EL (cell line): ENCODE measurements at regions not wholly inside any gene's neighbourhood (a gene's known extent, or its start where the extent isn't known, plus 50 kb on each side); places are given as distances from the start of the nearest gene placed in this dataset.

Source experiments
- DNase-seq: peaks from one replicate; pipeline ENCODE4 v3.0.0-alpha.2; 2016

DNA sequence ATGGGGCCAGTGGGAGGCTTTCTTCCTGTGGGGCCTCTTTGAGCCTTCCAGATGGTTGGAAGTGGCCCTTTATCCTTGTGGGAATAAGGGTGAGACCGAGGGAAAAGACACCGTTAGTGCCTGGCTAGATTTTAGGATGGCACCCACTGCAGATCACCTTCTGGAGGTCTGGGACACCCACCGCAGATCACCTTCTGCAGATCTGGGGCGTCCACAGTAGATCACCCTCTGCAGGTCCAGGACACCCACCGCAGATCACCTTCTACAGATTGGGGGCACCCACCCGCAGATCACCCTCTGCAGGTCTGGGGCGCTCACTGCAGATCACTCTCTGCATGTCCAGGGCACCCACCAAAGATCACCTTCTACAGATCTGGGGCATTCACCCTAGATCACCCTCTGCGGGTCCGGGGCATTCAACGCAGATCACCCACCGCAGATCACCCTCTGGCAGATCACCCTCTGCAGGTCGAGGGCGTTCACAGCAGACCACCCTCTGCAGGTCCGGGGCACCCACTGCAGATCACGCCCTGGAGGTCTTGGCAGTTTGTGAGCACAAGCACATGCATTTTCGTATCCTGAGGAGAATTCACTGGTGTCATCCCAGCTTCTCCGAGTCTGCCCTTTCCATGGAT lies 153.4 kb upstream of the TSHZ3 start:
- DNase-seq = no peak

DNA sequence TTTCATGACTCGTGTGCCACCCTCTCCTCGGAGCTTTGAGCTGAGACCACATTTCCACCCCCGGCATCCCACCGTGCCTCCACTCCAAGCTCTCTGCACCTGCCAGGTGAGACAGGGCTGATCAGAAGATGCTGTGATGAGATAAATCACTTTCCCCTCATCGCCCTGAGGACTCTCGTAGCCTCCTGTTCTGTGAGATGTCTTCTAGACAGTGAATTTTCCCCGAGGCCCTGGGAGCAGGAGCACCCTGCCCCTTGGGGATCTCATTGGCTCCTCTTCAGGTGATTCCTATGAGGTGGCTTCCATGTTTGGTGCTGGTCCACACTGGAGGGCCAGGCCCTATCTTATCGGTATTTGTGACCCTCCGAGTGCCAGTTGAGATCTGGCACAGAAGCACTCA lies 154.0 kb upstream of the TSHZ3 start:
- no peak for DNase-seq

DNA sequence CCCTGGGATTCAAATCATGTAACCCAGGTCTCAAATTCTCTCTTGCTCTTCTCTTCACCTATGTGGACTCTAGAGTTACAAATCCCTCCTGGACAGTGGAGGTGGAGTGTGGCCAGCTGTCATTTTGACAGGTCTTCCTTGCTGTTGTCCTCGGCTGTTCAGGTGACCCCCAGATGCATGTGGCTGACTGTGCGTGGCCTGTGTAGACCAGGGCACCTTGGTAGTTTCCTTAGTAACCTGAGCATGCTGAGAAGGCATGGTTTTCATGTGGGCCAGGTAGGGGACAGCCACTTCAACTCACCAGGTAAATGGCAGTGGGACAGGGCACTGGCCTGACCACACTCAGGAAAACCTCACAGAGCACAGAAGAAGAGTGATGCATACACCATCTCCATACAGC lies 155.0 kb upstream of the TSHZ3 start:
- DNase-seq = no peak

DNA sequence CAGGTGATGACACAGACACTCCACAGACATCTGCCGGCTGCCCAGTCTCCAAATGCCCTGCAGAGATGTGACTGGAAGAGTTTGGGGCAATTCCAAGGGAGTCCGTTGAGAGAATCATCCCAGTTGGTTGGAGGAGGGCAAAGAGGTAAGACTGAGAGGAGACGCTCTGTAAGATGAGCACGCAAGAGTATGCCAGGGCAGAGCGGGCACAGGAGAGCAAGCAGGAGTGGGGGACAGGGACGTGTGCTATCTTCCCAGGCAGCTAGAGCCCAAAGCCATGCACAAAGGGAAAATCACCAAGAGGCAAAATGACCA lies 156.3 kb upstream of the TSHZ3 start:
- no peak for DNase-seq

DNA sequence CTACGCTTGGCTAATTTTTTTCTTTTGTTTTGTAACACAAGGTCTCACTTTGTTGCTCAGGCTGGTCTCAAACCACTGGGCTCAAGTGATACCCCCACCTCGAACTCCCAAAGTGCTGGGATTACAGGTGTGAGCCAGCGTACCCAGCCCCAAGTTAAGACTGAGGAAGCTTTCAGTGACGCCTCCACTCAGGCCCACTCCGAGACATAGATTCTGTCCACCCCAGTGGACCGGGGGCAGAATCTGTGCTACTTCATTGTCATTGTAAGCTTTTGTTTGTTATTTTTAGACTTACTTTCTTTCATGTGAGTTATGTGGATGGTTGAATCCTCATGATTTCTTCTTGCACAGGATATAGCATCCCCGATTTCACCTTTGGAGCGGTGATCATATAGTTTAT lies 156.9 kb upstream of the TSHZ3 start:
- no peak for DNase-seq

DNA sequence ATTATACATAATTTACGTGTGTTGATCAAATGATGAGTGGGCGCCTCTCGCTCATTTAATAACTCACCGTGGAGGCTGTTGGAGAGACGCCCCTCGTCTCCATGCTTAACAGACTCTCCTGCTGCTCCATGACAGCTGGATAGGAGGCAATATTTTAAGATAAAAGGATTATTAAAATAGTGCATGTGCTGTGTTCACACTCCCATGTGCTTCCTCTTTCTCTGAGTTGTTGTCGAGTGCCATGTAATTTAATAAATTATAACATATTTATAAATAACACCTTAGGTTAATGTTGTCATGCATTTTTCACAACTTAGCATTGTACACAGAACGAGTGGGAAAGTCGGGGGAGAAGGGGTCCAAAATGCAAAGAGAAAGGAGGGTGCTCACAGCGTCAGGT lies 161.4 kb upstream of the TSHZ3 start:
- DNase-seq = no peak

DNA sequence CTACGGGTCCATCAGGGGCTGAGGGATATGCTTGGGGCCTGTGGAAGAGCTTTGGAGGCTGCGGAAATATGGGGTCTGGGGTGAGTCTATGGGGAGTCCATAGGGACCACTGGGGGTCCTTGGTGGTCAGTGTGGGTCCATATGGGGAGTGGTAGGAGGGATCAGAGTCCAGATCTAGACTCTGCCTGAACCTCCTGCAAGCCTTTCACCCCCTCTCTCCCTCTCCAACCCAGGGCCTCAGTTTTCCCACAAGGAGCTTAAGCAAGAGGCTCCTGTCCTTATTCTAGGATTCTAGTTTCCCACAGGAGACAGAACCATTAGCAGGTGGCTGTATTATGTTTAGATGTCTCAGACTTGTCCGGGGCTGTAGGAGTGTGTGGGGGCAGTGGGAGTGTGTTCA lies 161.9 kb upstream of the TSHZ3 start:
- DNase-seq = no peak

DNA sequence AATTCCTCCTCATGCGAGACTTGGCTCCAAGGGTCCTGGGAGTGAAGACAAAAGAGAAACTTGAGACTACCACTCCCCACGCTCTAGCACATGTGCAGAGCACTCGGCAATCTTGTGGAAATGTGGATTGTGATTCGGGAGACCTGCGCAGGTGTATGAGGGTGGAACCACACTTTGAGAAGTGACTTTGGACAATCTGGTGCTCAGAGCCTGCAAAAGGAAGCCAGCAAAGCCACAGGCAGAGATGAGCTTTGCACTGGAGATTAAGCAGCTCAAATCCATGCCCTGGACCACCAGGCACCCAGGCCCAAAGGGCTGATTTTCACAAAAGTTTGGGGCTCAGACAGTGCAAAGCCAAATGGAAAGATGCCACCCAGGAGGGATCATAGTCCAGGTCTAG lies 162.5 kb upstream of the TSHZ3 start:
- no peak for DNase-seq

DNA sequence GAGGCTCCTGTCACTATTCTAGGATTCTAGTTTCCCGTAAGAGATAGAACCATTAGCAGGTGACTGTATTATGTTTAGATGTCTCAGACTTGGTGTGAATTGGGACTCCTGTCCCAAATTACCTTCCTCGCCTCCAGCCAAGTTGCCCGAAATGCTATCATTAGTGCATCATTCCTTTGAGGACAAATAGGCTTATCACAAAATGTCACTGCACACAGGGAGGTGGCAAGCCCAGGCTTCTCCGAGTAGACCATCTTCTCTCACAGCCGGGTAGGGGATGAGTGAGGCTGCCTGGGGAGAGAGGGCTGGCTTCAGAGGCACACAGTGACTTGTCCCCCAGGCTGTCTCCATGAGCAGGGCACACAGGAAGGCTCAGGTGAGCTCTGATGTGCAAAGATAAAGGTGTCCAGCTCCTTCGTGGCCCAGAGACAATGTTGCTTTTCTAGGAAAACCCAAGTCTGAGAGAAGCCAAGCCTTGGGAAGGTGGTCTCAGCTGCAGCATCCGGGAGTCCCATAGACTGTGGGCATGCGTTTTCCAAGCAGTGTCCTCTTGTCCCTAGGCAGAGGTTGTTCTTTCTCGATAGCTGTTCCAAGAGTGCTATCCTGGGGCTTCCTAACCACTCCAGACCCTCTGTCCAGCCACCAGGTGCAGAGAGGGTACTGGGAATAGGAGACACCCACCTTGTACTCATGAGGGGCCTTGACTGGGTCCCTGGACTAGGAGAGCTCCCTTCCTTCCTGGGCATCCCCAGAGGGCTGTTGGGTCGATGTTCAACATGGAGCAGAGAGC lies 163.1 kb upstream of the TSHZ3 start:
- DNase-seq = no peak

DNA sequence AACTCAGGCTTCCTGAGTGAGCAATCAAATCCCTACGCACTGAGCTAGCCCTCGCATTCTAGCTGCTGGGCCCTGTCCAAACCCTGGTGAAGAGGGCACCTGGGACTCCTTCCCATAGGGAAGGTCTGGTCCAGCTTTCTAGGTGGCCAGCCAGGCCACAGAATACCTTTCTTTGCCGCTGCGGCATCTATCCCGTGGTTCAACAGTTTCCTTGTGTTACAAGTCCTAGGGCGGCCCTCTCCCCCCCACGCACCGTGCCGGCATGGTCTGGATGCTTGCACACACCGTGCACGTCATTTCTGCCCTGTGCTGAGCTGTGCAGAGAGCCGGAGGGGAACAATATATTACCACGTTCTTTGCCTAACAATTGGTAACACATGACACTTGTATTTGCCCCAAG lies 164.6 kb upstream of the TSHZ3 start:
- no peak for DNase-seq

DNA sequence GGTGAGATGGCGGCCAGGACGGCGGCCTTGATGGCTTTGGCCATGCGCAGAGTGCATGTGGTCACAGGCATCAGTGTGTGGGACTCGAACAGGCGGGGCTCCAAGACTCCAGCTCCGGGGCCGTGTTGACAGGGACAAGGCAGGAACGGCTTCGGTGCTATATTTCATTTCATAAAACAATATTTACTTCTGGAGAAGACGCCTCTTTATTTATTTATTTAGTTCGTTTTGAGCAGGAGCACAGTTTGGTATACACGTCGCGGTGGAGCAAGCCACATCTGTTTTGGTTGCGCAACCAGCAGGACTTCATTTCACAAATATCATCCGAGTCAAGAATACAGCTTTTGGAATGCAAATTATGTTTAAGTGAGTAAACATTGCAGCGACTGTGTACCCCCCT lies 166.7 kb upstream of the TSHZ3 start:
- DNase-seq = no peak

DNA sequence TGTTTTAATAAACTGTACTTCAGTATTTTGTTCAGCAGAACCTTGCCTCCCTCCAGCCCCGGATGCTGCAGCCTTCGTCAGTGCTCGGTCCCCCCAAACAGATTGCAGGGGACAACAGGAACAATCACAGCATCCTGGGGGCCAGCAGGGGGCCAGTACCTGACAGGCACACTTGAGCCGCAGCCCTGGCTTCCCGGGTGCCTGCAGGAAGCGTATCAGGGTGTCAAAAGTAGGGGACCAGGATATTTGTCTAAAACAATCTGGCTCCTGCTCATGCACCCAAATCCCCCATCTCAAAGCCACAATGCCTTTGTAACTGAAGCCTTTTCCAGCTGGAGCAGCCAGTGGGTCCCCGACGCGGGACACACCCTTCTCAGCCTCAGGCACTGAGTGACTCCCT lies 167.5 kb upstream of the TSHZ3 start:
- DNase-seq = no peak

DNA sequence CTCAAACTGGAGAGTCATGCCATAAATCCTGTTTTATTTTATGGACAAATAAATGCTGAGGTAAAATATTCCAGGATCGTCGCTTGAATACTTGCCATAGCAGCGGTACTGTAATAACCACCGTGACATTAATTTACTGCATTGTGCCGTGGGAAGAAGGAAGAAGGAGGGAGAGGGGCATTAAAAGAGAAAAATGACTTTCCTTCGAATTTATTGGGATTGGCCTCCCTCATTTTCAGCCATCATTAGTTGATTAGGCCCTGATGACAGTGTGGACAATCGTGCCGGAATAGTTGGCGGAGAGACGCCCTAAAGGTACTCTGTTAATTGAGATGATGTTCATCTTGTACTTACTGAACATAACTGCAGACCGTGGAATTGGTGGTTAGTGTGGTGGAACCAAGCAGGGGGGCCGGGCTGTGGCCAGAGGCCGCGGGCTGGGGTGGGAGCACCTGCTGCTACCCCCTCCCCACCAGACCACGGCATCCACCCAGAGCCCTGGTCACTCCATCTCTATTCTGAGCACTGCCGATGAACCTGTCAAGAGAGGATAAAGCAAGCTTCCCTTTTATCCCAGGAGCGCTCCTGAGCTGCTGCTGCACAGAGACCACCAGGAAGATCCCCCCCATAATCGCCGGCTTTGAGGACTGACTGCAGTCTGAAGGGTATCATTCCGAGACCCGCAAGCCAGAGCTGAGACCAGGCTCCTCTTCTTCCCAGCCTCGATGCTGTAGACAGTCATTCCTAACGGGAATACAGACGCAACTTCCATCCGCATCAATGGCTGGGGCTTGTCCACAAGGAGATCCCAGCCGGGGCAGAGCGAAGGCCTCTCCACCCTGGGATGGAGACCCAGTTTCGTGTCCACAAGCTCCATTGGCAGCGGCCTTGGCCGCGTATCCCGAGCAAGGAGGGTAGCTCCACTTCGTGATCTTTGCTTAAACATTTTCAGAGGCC lies 168.3 kb upstream of the TSHZ3 start:
- DNase-seq = no peak

DNA sequence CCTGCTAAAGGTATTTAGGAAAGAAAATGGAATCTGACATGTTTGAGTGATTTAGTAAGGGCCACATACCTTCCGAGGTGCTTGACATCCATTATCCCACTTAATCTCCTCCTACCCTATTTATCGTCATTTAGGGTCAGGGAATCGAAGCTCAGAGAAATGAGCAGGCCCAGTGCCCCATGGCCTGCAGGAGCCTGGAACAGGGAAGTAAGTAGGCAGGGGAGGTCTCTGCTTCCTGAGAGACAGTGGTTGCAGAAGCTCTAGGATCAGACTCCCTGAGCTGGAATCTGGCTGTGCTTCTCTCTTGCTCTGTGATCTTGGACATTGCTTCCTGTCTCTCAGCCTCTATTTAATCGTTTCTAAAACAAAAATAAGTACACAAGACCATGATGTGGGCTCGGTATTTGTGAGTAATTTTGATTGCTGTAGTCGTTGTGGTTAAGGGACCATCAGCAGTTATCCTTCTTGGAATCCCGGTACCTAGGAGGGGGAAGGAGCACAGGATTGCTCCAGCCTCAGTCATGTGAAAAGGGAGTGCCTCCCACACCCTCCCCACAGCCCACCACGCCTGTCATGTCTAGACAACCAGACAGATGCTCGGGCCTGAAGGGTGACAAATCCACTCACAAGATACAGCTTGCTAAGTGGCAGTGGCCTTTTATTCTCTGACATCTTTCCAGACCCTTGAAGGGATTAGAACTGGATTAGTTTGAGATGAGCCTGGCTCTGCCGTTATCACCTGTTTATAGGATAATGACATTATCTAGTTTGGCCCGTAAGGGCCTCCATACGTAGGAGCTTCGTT lies 169.2 kb upstream of the TSHZ3 start:
- DNase-seq = no peak

DNA sequence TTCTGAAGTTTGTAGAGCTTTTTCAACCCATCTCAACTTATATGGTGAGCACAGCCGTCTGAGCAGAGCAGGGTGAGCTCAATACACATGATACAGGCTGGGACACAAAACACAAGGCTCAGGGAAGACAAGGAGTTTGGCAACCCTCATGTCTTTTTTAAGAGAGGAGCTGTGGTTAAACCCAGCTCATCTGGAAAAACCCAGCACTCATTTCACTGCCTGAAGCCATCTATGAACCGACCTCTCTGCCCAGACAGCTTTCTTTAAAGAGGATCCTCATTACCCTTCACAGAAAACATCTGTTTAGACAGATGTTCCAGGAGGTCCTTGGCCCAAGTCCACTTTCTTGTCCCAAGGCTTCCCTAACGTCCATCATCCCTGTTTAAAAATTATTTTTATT lies 170.0 kb upstream of the TSHZ3 start:
- DNase-seq = no peak

DNA sequence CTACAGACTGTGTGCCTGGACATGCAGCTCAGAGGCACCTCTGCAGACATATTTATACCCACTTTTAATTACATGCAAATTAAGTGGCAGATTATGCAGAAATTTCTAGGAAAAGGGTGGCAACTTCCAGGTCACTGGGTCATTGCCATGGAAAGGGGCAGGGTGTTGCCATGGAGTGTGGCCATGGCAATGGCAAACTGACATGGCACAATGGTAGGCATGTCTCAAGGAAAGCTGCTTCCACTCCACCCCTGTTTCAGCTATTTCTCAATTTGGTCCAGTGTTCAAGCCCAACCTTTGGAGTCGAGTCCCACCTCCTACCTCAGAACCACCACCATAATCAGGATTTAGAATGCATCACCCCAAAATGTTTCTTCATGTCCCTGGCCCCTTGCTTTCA lies 170.7 kb upstream of the TSHZ3 start:
- no peak for DNase-seq

DNA sequence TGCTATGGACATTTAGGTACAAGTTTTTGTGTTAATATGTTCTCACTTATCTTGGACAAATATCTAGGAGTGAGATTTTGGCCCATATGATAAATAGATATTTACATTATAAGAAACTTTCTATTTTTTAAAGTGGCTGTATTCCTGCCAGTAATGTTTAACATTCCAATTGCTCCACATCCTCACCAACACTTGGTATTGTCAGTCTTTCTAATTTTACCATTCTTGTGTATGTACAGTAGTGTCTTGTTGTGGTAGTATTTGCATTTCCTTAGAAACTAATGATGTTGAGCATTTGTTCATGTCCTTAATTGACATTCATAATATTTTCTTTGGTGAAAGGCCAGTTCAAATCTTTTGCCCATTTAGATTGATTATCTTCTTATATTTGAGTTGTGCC lies 171.4 kb upstream of the TSHZ3 start:
- DNase-seq = no peak

DNA sequence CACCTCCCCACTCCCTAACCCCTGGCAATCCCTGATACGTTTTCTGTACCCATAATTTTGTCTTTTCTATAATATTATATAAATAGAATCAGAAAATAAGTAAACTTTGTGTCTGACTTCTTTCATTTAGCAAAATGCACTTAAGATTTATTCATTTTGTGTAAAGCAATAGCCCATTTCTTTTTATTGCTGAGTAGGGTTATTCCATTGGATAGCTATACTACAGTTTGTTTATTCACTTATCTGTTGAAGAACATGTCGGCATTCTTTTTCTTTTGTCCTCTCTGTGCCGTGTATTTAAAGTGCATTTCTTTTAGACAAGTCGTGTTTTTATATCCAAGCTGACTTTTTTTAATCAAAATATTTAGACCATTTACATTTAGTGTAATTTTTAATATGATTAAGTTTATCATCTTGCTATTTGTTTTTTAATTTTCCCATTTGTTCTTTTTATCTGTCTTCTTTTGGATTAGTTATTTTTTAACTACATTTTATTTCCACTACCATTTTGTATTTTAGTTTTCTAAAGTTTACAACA lies 176.4 kb upstream of the TSHZ3 start:
- no peak for DNase-seq

DNA sequence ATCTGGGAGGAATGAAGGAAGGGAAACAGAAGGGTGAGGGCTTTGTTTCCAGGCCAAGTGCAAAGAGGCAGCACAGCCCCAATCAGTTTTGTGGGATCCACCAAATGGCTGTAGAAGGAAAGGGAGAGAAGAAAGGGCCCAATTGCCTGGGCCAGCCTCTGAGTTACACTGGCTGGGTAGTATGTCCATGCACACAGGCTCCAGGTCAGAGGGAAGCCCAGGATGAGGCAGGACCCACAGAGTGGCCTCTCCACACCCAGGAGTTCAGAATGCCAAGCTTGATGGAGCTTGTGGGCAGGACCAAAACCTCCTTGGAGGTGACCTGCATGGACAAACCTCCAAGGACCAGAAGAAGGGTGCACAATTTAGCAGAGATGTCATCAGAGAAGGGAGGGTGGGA lies 178.2 kb upstream of the TSHZ3 start:
- no peak for DNase-seq

DNA sequence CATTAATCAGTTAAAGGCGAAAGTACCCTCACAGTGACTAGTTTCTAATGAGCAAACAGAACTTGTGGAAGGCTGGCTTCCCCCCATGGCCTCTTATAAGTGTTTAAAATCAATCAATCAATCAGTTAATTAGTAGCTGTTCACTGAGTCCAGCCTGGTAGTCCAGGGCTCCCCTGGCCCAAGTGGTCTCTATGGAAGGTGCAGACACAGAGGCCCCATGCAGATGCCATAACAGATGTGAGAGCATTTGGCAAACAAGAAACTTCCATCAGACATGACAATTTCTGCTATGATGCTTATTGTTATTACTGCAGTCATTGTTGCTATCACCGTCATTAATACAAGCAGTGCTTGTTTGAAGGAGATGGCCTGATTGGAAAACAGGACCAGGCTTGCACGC lies 179.0 kb upstream of the TSHZ3 start:
- no peak for DNase-seq

DNA sequence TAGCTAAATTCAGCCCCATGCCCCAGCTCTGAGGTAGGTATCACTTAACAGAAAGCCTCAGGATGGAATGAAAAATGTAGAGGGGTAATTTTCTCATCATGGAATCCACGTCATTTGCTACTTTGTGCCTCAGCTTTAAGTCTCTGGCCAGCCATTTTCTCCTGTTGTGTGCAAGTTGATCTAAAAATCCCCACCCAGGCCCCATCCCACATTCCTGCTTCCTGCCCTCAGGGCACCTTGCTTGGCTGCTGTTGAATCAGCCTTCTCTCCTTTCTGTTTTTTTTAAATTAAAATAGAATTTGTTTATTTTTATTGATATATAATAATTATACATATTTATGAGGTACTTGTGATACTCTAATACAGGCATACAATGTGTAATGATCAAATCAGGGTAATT lies 179.9 kb upstream of the TSHZ3 start:
- no peak for DNase-seq

DNA sequence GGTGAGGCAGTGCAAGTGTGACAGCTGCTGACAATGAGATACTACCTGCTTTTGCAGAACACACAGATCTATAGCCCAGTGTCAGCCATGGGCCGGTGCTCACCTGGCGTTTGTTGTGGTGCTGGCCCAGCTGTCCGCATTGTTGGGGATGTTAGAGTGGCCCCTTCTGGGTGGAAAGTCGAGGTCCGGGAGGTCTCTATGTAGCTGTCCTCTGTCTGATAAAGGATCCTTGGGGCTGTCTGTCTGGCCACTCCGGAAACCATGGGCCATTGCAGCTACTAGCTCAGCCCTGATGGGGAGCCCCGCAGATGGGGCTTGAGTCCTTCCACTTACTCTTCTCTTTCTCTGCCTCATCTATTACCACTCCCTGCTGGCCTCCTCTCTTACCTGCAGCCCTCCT lies 181.5 kb upstream of the TSHZ3 start:
- no peak for DNase-seq

DNA sequence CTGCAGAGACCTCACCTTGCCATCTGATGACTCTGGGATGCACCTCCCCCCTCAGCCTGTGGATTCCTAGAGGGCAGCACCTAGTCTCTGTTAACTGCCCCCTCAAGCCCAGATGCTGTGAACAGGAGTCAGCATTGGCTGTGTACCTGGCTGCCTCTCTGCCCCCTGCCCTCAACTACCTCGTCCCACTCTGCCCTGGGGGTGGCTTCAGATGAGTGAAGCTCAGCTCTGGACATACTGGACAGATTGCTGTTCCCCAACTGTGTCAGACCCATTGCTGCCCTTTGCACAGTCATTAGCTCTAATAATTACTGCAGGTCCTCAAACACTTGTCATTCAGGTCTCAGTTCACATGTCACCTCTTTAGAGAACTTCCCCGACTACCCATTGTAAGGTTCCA lies 182.1 kb upstream of the TSHZ3 start:
- no peak for DNase-seq
